ENCODE measurements at regions not wholly inside any gene's neighbourhood (a gene's known extent, or its start where the extent isn't known, plus 50 kb on each side); places are given as distances from the start of the nearest gene placed in this dataset.
"Not testable (repeated sequence)": the region's sequence is repeated elsewhere in the genome, so short reads cannot be mapped to it uniquely, and the experiment has no call there.

DNA sequence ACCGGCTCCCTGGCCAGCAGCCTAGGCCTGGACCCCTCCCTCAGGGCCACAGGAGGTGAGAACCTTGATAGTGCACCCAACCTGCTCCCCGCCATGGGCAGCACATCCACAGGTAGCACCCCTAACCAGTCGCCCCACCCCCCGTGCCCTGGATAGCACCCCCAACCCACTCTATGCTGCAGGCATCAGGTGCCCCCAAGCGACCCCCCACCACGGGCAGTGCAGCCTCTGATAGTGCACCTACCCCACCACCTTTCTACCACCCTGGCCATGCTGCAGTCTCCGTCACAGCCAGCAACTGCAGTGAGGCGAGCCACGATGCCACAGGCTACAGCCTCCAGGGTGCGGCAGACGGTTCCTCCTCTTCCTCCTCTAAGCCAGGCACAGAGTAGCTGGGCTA, 55.6 kb downstream of the SOWAHC start:
- no peak for DNase-seq

DNA sequence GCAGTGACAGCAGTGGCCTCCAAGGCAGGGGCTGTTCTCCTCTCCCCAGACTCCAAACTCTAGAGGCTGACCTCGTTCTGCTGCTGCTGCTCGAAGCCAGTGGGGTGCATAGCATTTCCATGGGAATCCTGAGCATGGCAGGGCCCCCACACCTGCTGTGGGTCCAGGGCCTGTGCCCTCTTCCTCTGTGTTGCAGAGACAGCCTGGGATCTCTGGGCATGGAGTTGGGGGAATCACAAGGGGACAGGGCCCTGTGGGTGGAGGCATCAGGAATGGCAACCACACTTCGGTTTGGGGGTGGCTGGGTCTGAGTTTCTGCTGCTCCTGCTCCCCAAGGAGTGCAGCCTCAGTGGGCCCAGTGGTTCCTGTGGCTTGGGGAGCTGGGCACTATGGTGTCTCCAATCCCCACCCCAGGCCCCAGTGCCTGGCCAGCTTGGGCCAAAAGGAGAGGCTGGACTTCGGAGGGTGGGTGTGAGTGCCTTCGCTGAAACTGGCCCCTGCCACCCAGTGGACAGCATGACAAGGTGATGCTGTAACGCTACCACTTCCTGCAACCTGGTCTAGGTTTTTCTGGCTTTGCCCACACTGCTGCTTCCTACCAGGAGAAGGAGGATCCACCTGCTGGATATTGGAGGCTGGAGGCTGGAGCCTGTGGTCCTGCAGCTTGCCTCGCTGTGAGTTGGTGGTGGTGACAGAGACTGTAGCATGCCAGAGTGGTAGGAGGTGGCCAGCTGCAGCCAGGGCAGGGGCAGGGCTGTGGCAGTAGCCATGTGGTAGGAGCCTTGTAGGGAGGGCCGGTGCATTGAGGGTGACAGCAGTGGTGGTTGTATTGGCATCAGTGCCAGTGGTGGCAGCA, 56.6 kb downstream of the SOWAHC start:
- no peak for DNase-seq

DNA sequence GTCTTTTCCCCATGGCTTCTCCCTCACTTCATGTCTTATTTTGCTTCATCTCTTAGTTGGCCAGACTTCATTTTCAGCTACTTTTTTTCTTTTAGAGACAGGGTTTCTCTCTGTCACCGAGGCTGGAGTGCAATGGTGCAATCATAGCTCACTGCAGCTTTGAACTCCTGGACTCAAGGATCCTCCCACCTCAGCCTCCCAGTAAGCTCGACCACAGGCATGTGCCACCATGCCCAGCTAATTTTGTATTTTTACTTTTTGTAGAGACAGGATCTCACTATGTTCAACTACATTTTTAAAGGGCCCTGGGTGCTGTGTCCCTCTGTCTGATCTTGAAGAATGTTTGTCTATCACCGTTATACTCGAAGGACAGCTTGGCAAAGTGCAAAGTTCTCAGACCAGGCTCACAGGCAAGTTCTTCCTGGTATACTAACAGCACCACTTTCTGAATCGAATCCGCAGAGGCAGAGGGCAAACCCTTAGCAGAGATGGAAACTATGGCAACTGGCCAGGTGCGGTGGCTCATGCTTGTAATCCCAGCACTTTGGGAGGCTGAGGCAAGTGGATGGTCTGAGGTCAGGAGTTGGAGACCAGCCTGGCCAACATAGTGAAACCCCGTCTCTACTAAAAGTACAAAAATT, 60.9 kb downstream of the SOWAHC start:
- no peak for DNase-seq

DNA sequence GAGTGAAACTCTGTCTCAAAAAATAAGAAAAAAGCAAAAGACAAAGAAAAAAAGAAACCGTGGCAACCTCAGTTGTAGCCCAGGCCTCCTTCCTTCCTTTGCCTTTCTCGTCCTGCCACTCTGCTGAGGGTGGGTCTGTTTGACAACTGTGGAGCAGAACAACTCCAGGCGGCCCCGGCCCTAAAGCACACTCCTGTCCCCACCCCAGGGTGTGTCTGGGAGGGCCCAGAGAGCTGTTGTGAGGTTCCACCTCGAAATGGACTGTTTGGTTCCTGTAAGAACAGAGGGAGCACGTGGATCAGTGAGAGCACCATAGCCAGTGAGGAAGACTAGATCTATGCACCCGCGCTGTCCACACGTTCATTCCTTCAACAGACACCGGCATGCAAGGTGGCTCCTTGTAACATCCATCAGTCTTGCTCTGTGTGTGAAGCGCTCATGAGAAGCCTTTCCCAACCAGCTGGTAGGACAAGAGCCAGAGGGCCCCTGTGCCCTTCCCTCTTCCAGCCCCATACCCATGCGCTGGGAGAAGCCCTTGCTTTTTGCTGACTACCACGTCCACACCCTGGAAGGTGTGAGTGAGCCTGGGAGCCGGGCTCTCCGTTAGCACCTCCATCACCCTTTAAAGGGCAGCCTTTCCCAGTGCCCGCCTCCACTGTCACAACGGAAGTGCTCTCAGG, 61.6 kb downstream of the SOWAHC start:
- no peak for DNase-seq

DNA sequence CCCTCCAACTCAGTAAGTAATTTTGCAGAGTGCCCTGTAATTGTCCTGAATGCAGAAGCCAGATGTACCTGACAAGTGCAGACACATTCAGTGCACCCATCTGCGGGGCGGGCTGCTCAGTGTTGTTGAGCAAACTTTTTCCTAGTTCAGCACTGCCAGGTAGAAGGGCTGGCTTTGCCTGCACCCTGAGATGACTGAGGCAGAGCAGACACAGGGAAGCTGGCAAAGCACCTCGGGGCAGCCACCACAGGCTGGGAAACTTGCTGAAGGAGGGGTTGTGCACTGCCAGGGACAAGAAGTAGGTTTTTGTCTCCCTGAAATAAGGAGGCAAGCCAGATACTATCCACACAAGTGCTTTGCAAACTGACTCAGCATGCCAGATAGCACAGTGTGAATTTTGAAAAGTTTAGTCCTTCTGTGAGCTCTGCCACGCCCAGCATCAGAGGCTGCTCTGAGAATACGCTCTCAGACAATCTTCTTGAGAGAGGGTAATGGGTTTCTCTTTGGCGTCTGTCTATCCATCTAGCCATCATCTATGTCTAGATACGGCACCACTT, 62.3 kb downstream of the SOWAHC start:
- DNase-seq: no peak

DNA sequence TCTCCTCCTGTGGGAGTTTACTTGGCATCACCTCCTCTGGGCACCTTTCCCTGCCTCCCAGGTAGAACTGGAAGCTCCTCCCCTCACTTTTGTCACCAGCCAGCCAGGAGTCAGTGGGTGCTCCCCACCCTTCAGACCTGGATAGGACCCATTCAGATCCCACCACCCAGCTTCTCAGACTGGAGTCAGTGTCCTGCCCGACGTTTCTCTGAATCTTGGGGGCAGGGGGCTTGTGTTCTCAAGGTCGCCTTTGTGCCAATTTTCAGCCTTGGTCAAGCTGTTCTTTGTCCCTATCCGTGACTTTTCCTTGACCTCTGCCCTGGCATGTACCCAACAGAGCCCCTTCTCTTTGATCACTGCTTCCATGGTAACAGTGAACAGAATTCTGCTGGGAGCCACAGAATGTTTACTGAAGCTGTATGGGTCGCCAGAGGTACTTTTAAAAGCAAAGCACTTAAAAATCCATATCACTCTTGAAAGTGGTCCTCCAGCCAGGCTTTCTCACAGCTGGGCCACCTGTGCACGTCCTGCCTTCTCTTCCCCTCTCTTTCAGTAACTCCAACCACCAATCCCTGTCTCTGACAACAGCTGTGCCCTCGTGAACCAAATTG, 63.1 kb downstream of the SOWAHC start:
- DNase-seq: not testable (repeated sequence)

DNA sequence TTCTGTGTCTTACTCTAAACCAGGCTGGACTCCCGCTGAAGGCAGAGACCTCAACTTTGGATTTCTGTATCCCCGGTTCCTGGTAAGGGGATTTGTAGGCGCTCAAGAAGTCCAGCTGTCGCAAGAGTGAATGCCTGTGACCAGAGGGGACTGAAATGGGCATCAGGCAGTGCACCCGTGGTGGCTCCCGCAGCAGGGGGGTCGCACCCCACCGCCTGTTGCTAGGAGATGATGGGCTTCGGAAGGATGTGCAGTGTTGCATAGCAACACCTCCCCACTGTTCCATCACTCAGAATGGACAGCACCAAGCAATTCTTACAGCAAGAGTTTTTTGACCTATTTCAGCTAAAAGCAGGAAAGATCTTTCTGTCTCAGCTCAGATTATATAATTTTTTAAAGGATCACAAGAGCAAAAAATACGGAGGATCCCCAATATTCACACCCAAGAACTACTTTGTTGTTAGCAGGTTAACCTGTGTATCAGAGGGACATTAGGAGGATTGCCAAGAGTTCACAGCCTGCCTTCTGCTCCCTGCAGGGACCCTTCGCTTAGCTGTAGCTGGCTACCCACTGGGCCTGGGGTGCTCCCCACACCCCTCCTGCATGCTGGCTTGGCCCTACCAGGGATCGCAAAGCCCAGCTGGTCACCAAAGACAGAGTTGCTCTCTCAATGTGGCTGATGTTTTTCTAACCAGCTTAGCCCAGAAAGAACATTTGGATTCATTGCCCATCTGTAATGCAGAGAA, 63.8 kb downstream of the SOWAHC start:
- no peak for DNase-seq

DNA sequence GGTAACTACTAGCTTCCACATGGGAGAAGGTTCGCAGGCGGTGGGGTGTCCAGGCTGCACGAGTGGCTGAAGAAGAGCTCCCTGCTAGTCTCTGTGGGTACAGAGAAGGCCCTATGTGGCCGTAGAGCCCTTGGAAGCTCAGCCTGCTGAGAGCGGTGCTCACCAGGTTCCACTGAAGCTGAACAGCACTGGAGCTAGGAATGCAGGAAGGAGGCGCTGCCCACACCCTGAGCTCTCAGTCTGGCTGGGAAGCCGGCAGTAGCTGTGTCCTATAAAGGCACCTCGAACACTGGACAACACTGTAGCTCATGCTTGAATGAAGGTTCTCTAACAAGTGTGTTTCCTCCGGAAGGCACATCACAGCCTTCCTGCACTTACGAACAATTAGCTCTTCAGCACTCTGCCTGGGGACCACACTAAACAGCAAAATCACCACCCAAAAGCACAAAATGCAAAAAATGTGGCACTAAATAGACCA, 64.6 kb downstream of the SOWAHC start:
- peak; percentile 19 for DNase-seq

DNA sequence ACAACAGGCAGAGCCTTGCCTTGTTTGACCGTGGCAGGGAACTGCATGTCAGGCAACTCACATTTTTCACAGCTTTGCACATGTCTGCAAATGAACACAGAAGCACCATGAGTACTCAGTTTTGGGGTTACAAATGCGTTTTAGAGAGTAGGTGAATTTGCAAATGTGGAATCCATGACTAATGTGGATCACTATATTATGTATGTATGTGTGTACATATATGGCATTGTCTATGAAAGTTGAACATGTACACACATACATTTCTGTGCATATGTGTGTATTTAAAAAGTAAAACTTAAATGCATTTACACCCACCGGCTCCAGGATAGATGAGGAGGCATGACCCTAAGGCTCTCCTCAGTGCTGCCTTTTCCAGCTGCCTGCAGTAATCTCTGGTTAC, 65.1 kb downstream of the SOWAHC start:
- no peak for DNase-seq

DNA sequence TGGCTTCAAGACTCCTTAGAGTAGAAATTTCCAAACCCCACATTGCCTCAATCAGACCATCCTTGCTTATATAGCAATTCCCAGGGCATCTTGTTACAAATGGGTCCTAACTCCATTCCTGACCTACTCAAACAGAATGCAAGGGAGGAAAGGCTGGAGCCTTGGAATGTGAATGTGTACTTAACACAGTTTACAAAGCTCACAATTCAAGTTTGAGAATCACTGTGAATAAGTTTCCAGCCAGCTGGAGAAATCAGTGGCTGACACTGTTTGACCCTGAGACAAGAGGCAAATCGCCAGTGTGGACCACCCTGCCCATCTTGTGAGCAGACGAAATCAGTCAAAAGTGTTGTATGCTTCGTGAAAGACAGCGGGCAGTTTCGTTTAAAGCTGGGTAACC, 65.5 kb downstream of the SOWAHC start:
- DNase-seq: no peak

DNA sequence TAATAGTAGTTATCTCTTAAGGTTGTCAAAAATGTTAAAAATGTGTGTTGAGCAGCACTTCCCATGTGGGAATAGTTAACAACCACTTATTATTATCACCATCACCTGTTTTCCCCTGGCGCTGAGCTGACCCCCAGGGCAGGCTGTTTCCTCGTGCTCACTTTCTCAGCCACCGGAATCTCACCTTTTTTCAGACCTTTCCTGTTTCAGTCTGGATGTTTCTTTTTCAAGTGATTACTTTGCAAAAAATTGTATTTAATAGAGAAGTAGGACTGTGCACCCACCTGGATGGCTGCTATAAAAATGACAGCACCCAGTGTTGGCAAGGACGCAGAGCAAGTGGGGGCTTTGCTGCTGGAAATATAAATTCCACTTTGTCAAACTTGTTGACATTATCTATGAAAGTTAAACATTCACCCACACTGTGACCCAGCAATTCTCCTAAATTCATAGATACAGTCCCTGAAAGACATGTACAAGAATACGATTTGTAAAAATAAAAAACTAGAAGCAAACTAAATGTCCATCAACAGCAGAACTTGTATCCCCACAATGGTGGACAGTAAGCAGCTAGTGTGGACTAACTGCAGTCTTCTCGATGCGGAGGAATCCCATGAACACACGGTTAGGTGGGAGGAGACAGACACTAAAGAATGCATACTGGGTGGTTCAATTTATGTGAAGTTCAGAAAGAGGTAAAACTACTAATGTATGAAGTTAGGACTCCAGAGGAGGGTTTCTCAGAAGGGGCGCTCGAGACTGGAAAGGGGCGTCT, 66.5 kb downstream of the SOWAHC start:
- DNase-seq: no peak

DNA sequence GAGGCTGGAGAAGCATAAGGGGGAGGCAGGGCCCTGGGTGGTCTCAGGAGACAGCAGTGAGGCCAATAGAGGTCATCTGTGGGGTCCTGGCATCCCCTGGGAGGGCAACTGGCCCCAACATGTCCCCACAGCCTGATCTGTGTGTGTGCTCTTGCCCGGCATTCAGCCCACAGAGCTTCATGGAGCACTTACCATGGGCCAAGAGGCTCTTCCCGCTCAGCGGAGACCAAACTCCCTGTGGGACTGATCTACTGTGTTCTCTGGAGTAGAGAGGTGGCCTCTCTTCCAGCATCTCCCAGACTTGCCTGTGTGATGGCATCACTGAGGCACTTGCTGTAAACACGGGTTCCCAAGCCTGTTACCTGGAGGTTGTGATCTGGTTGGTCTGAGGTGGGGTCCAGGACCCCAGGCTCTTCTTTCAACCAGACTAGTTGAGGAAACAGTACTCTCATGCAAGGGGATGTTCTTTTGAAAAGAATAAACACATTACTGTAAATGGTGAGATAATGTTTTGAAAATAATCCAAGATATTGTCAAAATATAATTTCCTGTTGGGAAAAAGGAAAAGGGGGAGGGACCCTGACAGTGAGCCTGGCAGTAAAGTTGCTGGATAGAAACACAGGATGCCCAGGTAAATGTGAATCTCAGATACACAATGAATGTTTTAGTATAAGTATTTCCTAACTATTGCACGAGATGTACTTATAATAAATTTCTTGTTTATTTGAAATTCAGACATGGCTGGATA, 67.6 kb downstream of the SOWAHC start:
- DNase-seq: no peak

DNA sequence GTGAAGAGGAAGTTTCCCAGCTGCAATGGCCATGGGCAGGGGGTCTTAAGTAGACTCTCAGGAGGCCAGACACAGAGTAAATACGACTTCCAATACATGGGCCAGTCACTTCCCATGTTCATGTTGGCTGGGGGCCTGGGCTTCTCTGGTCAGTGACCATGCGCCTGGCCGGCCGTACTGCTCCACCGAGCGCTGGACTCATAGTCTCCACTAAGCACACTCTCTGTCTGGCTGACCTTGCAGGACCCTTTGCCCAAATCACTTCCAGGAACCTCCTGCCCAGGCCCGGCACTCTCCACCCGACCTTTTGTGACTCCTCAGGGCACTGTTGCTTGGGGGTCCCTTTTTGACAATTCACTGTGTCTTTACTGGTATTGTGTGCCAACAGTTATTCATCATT, 69.3 kb downstream of the SOWAHC start:
- DNase-seq: no peak

DNA sequence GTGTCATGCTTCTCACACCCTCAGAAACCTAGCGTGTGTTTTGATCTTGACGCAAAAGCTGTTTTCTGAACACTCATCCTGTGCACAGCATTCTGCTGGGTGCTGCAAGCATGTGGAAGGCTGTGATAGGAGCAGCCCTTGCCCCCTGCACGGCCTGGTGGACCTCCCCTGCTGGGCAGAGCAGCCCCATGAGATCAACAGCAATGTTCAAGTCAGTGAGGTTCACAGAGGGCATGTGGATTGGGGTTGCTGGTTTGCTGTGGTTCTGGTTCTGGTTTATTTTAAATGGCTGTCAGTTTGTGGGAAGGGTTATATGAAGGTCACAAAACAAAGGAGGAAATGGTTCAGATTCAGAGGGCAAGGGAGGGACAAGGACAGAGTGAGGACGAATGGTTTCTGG, 71.3 kb downstream of the SOWAHC start:
- DNase-seq: no peak

DNA sequence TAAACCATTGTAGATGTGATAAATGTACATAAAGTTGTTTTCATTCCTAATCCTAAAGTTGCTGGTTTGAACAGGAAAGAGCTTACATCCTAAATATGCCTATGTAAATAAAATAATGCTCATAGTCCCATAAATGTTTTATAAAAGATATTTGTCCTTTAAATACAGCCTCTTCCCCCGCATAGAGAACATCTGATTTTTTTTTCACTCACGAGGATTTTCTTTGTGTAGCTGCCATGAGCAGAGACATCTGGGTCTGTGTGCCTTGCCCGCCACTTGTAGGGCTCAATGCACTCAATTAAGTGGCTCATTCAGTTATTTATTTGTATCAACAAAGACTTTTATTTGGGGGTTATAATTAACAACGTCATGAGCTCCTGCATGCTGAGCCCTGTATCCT, 72.8 kb downstream of the SOWAHC start:
- no peak for DNase-seq

DNA sequence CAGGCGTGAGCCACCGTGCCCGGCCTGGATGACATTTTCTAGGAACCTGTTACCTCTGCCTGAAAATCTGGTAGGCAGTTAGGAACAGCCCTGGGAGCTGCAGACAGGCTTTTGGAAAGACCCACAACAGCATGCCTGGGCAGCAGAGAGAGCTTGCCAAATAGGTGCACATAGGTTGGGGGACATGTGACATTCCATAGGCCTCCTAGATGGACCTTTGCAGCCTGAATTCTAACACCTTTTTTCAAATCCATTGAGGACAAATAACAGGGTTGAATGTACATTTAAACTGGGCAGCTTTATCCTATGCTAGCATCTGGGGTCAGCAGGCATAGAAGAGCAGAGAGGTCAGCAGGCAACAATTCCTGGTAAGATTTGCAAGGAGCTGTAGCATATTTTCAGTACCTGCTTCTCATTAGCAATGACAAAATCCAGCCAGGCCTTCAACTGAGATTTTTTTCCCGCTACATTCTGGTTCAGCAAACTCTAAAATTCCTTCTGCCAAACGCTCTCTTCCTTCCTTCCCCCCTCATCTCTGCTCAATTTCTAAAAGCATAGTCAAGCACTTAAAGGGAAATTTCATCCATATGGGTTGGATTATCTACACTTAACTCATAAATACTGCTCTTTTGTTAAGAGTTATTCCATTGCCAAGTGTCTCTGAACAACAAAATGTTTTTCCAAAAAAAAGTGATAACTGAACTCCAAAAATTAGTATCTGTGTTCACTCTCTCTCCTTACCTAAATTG, 75.2 kb downstream of the SOWAHC start:
- no peak for DNase-seq

DNA sequence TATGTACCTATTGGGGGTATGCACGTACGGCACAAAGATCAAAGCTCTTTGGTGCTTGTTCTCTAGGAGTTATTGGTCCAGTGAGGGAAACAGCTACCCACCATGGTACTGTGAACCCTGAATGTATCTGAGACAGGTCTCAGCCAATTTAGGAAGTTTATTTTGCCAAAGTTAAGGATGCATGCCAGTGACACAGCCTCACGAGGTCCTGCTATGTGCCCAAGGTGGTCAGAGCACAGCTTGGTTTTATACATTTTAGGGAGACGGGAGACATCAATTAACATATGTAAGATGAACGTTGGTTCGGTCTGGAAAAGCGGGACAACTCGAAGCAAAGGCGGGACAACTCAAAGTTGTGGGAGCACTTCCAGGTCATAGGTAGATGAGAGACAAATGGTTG, 75.8 kb downstream of the SOWAHC start:
- DNase-seq: no peak

DNA sequence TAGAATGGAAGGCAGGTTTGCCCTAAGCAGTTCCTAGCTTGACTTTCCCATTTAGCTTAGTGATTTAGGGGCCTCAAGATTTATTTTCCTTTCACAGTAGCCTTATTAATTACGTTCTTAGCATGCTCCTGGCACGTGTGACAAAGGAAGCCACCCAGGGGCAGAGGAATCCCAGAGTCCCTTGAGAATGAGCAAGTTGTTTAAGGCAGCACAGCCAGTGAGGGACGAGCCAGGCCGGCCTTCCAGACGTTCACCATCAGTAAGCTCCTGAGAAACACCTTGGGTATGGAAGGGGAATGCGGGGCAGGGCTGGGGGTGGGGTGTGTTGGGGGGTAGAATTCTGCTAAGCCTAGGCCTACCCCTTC, 76.3 kb downstream of the SOWAHC start:
- DNase-seq: no peak

DNA sequence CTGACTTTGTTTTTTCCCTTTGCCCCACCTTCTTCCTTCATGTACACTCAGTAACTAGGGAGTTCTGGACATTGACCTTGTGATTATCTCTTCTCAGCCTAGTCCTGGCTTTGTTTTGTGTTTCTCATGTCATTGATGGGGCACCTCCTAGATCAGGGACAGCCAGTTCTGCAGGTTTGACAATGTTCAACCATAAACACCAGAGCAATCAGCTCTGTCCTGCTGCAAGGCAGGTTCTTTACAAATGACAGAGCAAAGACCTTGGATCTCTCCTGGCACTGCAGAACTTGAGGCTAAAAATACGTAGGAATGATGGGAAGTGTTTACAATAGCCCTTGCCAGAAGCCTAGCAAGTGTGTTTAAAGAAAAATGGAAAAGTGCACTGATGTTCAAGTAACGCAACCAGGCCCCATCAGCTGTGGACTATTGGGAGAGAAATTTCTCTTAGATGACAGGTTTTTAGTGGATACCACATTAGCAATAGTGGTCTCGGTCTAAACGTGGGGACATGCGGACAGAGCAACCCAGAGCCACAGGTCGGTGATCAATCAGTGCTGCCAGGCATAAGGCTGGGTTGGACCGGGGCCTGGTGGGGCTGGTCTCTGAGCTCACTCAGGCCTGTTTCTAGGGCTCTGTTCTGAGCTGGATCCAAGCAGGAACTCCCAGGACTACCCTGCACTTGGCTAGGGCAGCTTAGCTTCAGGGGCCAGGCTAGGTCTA, 76.8 kb downstream of the SOWAHC start:
- no peak for DNase-seq
